ENCODE measurements at regions not wholly inside any gene's neighbourhood (a gene's known extent, or its start where the extent isn't known, plus 50 kb on each side); places are given as distances from the start of the nearest gene placed in this dataset.

DNA sequence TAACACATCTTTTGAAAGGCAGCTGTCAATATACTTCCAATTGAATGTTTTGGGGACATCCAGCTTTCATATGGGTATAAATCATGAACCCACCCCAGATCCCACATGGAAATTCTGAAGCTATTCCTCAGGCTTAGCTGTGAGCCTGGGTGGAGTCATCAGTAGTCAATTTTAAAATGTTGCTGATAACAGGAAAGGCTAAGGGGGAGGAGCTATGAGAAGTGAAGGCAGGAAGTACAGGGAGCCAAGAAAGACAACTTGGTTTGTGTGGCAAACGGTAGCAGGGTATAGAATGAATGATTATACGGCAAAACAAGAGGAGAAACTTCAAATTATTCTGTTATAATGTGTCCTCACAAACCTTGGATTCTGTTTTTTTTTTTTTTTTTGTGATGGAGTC is 108.6 kb downstream of the QPCT start:
- no peaks in the 10 kb centered on the region for H3K23me2 ChIP-seq (ENCODE audit: low read depth, low read length)
- no peak overlapping the region for H2BK5ac ChIP-seq (ENCODE audit: low read depth, low read length)
- no peak overlapping the region for H3K18ac ChIP-seq (ENCODE audit: extremely low read depth, low read length)
- H3K4me2 ChIP-seq (ENCODE audit: insufficient read depth in 1 of 2, low read depth in 2 of 2, low read length in 2 of 2) = no peak overlapping the region
- H2BK20ac ChIP-seq (ENCODE audit: low read length) = no peak overlapping the region
- DNase-seq (ENCODE audit: low read depth in 1 of 2, low spot score in 2 of 2) = no peak
- H3K9me3 ChIP-seq (ENCODE audit: insufficient read depth in 2 of 2, low read depth in 1 of 2, low read length in 1 of 2) = no peaks in the 10 kb centered on the region
- no peaks in the 10 kb centered on the region for H3K4me1 ChIP-seq (replicated peaks in 1 of 4; ENCODE audit: control insufficient read depth in 3 of 4, insufficient read depth in 4 of 4, low read length in 3 of 4)
- no peak overlapping the region for H3K14ac ChIP-seq (ENCODE audit: insufficient read length)
- H3K9ac ChIP-seq (replicated peaks in 1 of 4; ENCODE audit: extremely low read depth in 1 of 4, low read depth in 3 of 4, low read length in 3 of 4) = no peak overlapping the region
- no peaks in the 10 kb centered on the region for H3K36me3 ChIP-seq (ENCODE audit: control insufficient read depth in 2 of 4, insufficient read depth in 4 of 4, low read length in 3 of 4)
- H4K20me1 ChIP-seq (replicated peaks in 1 of 2; ENCODE audit: control insufficient read depth in 1 of 2, insufficient read depth in 2 of 2, low read length in 2 of 2) = no peaks in the 10 kb centered on the region
- H2AFZ ChIP-seq (ENCODE audit: low read length) = no peak overlapping the region
- no peak overlapping the region for H2BK15ac ChIP-seq (ENCODE audit: low read length)
- H4K91ac ChIP-seq (replicated peaks; ENCODE audit: insufficient read length, low read length) = no peak overlapping the region
- H2BK120ac ChIP-seq (replicated peaks; ENCODE audit: low read depth, low read length) = no peak overlapping the region
- no peak overlapping the region for H3K23ac ChIP-seq (ENCODE audit: insufficient read length)
- H3K4me3 ChIP-seq (ENCODE audit: extremely low read depth in 1 of 4, insufficient read depth in 2 of 4, low read depth in 3 of 4, low read length in 4 of 4) = no peak overlapping the region
- no peak overlapping the region for H3K56ac ChIP-seq (replicated peaks; ENCODE audit: insufficient read length, low read depth, low read length)
- no peaks in the 10 kb centered on the region for H3K79me2 ChIP-seq (ENCODE audit: control insufficient read depth in 1 of 2, insufficient read depth in 2 of 2, low read length in 2 of 2)
- H2AK5ac ChIP-seq (ENCODE audit: low read depth, low read length) = no peak overlapping the region
- ChIA-PET POLR2A (ENCODE audit: partially characterized antibody) (interaction anchor here (0.6 kb wide), 1 partner anchor 41 kb away, joined by 3 read pairs; no protein-coding TSS in a partner anchor), CTCF (ENCODE audit: partially characterized antibody) (no interaction called here)
- no peaks in the 10 kb centered on the region for H3K79me1 ChIP-seq (ENCODE audit: low read depth, low read length)
- no peak for FAIRE-seq
- 97% methylated on average over 2 of the region's 2 CpGs; no CpG with 5 or more reads in 1 of the 2 experiments for WGBS, 2 experiments (ENCODE audit: extremely low coverage in 1 of 2, insufficient coverage in 1 of 2, insufficient read length in 1 of 2, insufficient replicate concordance in 2 of 2, low coverage in 1 of 2, low lambda C conversion rate in 2 of 2, missing lambda C conversion rate in 1 of 2)
- no peak overlapping the region for H3K4ac ChIP-seq (replicated peaks; ENCODE audit: insufficient read length, low read depth, low read length)
- H4K5ac ChIP-seq (ENCODE audit: insufficient read length, low read depth, low read length) = no peak overlapping the region
- no peak overlapping the region for H2BK12ac ChIP-seq (ENCODE audit: low read depth, low read length)
- no peaks in the 10 kb centered on the region for H3K27me3 ChIP-seq (replicated peaks in 1 of 4; ENCODE audit: control insufficient read depth in 3 of 4, extremely low read depth in 1 of 4, insufficient read depth in 3 of 4, low read length in 3 of 4)
- H4K8ac ChIP-seq (ENCODE audit: extremely low read depth, insufficient read depth, low read length) = no peak overlapping the region
- H3K27ac ChIP-seq (ENCODE audit: low read depth, low read length) = no peak overlapping the region
- TF ChIP-seq TAF1 (IDR thresholded peaks at IDR 0.05; ENCODE audit: low read depth, low read length) = no peak
- TF ChIP-seq CHD1 (IDR thresholded peaks at IDR 0.05; ENCODE audit: low read depth, low read length) = no peak
- TF ChIP-seq, protein P1, sequence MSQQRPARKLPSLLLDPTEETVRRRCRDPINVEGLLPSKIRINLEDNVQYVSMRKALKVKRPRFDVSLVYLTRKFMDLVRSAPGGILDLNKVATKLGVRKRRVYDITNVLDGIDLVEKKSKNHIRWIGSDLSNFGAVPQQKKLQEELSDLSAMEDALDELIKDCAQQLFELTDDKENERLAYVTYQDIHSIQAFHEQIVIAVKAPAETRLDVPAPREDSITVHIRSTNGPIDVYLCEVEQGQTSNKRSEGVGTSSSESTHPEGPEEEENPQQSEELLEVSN (IDR thresholded peaks at IDR 0.05) = no peak
- TF ChIP-seq POLR2A (IDR thresholded peaks at IDR 0.05; ENCODE audit: control extremely low read depth in 1 of 2, low read depth in 2 of 2, low read length in 2 of 2) = no peak
- TF ChIP-seq RAD21 (IDR thresholded peaks at IDR 0.05 in 1 of 2, conservative IDR thresholded peaks at IDR 0.05 in 1 of 2; ENCODE audit: low read depth in 2 of 2, low read length in 2 of 2) = no peak

Data from H1 (cell line).